Psoas muscle (tissue), 7 donors: ENCODE measurements at regions not wholly inside any gene's neighbourhood (a gene's known extent, or its start where the extent isn't known, plus 50 kb on each side); places are given as distances from the start of the nearest gene placed in this dataset.

Experiments
- ATAC-seq, 4 donors: fragments of 200-7000 bp; cut with Tn5 transposase; one replicate each; pipeline ENCODE4 v1.9.1; 2020; ENCODE audit warnings: moderate library complexity in 3 of 4, mild to moderate bottlenecking in 2 of 4
- DNase-seq, 2 donors: peaks; one replicate each; pipeline ENCODE4 v3.0.0-alpha.2; 2020
- H3K27ac ChIP-seq: fragments of 200-600 bp; one replicate; pipeline ENCODE4 v1.8.0; 2022
- H3K27me3 ChIP-seq, 3 donors: fragments of 200-600 bp in 1 of 3; one replicate each; pipeline versions ENCODE4 v1.6.1 to v1.8.0; 2013 to 2022; ENCODE audit warnings: low read length in 2 of 3, mild to moderate bottlenecking in 2 of 3, moderate library complexity in 1 of 3; ENCODE audit not compliant: insufficient read depth in 3 of 3
- H3K36me3 ChIP-seq, 2 donors: fragments of 200-600 bp in 1 of 2; one replicate each; pipeline versions ENCODE4 v1.6.1 to v1.8.0; 2013 to 2022; ENCODE audit warnings: low read depth in 1 of 2, mild to moderate bottlenecking in 1 of 2, moderate library complexity in 1 of 2; ENCODE audit not compliant: insufficient read depth in 1 of 2
- H3K4me1 ChIP-seq: fragments of 200-600 bp; one replicate; pipeline ENCODE4 v1.8.0; 2022
- H3K4me3 ChIP-seq: fragments of 200-600 bp; one replicate; pipeline ENCODE4 v1.8.0; 2022; ENCODE audit warnings: mild to moderate bottlenecking
- H3K9me3 ChIP-seq: fragments of 200-600 bp; one replicate; pipeline ENCODE4 v1.8.0; 2022
- WGBS, 3 donors: extraction: QIAGEN DNeasy Blood & Tissue Kit; methylation state at CpG; one replicate each; pipeline versions ENCODE4 v1.1.6 to v1.1.7; 2013; 5-methylcytosine and 5-hydroxymethylcytosine counted together
- intact Hi-C, 2 donors: fragments of 100-400 bp; cut with DNase I; formaldehyde crosslinking; loops; one replicate each; pipeline versions ENCODE4 v1.11.0 to v1.14.2; 2022
- TF ChIP-seq, protein P1 (sequence below): fragments of 200-600 bp; IDR thresholded peaks from one replicate; pipeline ENCODE4 v1.8.0; 2022; ENCODE audit warnings: antibody characterized with exemption
- donor health status: healthy with polysubstance abuse.
- donor health status: DM: no; HTN: no; CAD: no; lungs with moderate emphysema.
- donor health status: Bipolar disorder and iron deficiency.
- donor health status: healthy.
- donor health status: DM: yes; HTN: yes; CAD: no.
- donor health status: DM: no; HTN: no; CAD: no.
- donor health status: DM: yes; HTN: yes; CAD: no.

GRCh38 chr4:171170671-171171070 lies 642.5 kb upstream of the GALNTL6 start:
- DNase-seq (no peak), ATAC-seq (no peak)
- H3K4me3 ChIP-seq: no peak overlapping the region
- no peaks in the 10 kb centered on the region for H3K27me3 ChIP-seq
- H3K9me3 ChIP-seq: peaks cover 5% of the 10 kb centered on the region
- no peaks in the 10 kb centered on the region for H3K36me3 ChIP-seq
- TF ChIP-seq, protein P1, sequence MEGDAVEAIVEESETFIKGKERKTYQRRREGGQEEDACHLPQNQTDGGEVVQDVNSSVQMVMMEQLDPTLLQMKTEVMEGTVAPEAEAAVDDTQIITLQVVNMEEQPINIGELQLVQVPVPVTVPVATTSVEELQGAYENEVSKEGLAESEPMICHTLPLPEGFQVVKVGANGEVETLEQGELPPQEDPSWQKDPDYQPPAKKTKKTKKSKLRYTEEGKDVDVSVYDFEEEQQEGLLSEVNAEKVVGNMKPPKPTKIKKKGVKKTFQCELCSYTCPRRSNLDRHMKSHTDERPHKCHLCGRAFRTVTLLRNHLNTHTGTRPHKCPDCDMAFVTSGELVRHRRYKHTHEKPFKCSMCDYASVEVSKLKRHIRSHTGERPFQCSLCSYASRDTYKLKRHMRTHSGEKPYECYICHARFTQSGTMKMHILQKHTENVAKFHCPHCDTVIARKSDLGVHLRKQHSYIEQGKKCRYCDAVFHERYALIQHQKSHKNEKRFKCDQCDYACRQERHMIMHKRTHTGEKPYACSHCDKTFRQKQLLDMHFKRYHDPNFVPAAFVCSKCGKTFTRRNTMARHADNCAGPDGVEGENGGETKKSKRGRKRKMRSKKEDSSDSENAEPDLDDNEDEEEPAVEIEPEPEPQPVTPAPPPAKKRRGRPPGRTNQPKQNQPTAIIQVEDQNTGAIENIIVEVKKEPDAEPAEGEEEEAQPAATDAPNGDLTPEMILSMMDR: no peak
- H3K27ac ChIP-seq: no peak overlapping the region
- intact Hi-C loops: loop anchor here in 1 of 2 donors (10.0 kb wide), 1 partner anchor 794 kb away; no protein-coding TSS in a partner anchor
- H3K4me1 ChIP-seq: no peaks in the 10 kb centered on the region

- 63 to 82% (median 68%) methylated on average over 4 of the region's 4 CpGs for WGBS, 3 donors
- Histone ChIP-seq H3K9me3 (peaks cover 5% of the 10 kb centered on the region), H3K36me3 (no peaks in the 10 kb centered on the region), H3K27ac (no peak overlapping the region), H3K27me3 (no peaks in the 10 kb centered on the region), H3K4me3 (no peak overlapping the region), H3K4me1 (no peaks in the 10 kb centered on the region)
- intact Hi-C loops: no loop called here
- TF ChIP-seq, protein P1: no peak
- no peak for DNase-seq
- ATAC-seq: no peak
Measured at GRCh38 chr4:171169396-171169795, 643.8 kb upstream of the GALNTL6 start.

DNA sequence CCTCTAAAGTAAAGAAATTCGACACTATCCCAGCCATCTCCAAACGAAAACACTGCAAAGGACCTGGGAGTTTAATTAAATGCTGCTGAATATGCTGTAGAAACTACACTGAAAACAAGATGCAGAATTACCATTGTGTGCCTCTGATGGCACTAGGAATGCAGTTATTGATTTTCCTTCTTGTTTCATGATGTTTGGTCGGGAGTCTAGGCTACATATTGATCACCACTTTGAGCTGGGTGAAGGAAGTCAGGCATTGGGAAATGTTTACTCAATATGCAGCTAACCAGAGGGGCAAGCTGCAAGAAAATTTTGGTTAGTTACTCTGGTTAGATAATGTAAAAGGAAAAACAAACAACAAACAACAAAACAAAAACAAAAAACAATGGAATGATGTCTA lies 650.7 kb upstream of the GALNTL6 start:
- Histone ChIP-seq H3K27me3 (no peaks in the 10 kb centered on the region), H3K36me3 (no peaks in the 10 kb centered on the region), H3K4me3 (no peak overlapping the region), H3K9me3 (no peaks in the 10 kb centered on the region), H3K4me1 (no peaks in the 10 kb centered on the region), H3K27ac (no peak overlapping the region)
- no peak for ATAC-seq
- WGBS, 3 donors: 37 to 48% (median 45%) methylated on average over 3 of the region's 3 CpGs
- no peak for DNase-seq
- TF ChIP-seq, protein P1: no peak
- intact Hi-C loops: no loop called here

DNA sequence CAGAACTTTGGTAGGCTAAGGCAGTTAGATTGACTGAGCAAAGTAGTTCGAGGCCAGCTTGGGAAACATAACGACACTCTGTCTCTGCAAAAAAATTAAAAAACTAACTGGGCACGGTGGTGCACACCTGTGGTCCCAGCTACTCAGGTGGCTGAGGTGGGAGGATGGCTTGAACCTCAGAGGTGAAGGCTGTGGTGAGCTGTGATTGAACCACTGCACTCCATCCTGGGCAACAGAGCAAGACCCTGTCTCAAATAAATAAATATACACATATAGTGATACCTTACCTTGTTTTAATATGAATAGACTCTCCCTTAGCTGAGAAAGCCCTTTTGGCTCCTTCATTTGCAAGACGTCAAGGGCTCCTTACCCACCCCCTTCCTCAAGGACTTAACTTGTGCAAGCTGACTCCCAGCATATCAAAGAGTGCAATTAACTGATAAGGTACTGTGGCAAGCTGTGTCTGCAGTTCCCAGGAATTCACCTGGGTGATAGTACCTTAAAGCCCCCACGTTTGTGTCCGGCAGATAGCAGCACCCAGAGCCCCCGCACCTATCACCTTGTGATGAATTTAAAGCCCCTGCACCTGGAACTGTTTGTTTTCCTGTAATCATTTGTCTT lies 655.6 kb upstream of the GALNTL6 start:
- no peak for ATAC-seq
- Histone ChIP-seq H3K27ac (no peak overlapping the region), H3K4me1 (no peaks in the 10 kb centered on the region), H3K36me3 (no peaks in the 10 kb centered on the region), H3K9me3 (no peaks in the 10 kb centered on the region), H3K4me3 (no peak overlapping the region), H3K27me3 (no peaks in the 10 kb centered on the region)
- WGBS, 3 donors: 56 to 58% (median 57%) methylated on average over 7 of the region's 7 CpGs
- DNase-seq: no peak
- TF ChIP-seq, protein P1: no peak
- intact Hi-C loops: no loop called here

DNA sequence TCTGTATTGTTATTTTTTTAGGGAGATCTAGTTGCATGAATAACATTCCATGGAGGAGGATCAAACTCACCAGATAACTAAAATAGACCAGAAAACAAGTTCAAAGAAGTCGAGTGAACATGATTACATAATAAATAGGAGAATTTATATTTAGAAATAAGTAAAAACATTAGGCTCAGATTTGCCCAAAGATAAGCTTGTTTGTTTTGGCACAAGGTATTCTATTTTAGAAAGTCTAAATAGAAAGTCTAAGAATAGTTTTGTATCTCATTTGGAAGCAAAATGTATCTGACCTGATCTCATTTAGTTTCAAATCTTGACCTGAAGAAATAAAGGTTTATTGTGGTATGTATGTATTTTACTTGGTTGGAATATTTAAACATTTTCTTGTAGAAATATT lies 670.6 kb upstream of the GALNTL6 start:
- Histone ChIP-seq H3K4me1 (no peaks in the 10 kb centered on the region), H3K9me3 (no peaks in the 10 kb centered on the region), H3K27ac (no peak overlapping the region), H3K36me3 (no peaks in the 10 kb centered on the region), H3K4me3 (no peak overlapping the region), H3K27me3 (no peaks in the 10 kb centered on the region)
- TF ChIP-seq, protein P1: no peak
- intact Hi-C loops: no loop called here
- 19 to 31% (median 23%) methylated on average over 1 of the region's 1 CpG for WGBS, 3 donors
- DNase-seq (no peak), ATAC-seq (no peak)
